C4-2B (cell line): ENCODE measurements at regions not wholly inside any gene's neighbourhood (a gene's known extent, or its start where the extent isn't known, plus 50 kb on each side); places are given as distances from the start of the nearest gene placed in this dataset.

Experiments used
- H3K27ac ChIP-seq: fragments of 450-650 bp; 2 replicates; pipeline ENCODE4 v1.5.1; 2017
- CTCF ChIP-seq: fragments of 450-650 bp; conservative IDR thresholded peaks from 2 replicates; pipeline ENCODE4 v1.5.1; 2017; ENCODE audit warnings: mild to moderate bottlenecking
- ZFX ChIP-seq: fragments of 450-650 bp; IDR thresholded peaks from 2 replicates; pipeline ENCODE4 v1.6.1; 2017

GRCh38 chr6:71502956-71503355 is 214.3 kb downstream of the OGFRL1 start:
- TF ChIP-seq ZFX (no peak), CTCF (no peak)
- no peak overlapping the region for H3K27ac ChIP-seq

DNA sequence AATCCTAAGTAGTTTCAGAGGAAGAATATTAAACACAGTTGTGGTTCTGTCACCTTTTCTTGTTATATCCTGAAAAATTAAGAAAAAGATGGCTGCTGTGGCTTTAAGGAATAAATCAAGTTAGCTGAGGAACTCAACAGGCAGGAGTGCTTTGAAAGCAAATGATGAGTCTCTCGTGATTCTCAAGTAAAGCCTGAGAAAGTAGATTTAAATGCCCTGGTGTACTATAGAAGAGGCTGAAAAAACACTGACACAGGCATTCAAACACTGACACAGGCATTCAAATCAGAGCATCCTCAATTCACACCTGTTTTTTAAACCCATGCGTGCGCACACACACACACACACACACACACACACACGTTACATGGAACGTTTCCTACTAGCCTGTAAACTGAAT is 218.6 kb downstream of the OGFRL1 start:
- no peak for TF ChIP-seq CTCF
- no peak for TF ChIP-seq ZFX
- no peak overlapping the region for H3K27ac ChIP-seq

GRCh38 chr6:71509191-71510005 is 220.8 kb downstream of the OGFRL1 start:
- TF ChIP-seq ZFX = no peak
- no peak overlapping the region for H3K27ac ChIP-seq

- TF ChIP-seq CTCF (peak; percentile 48), ZFX (no peak)
- H3K27ac ChIP-seq = no peak overlapping the region
These were observed 221.6 kb downstream of the OGFRL1 start for GRCh38 chr6:71510057-71510713.

- no peak for TF ChIP-seq ZFX
- no peak for TF ChIP-seq CTCF
- no peak overlapping the region for H3K27ac ChIP-seq
These were observed 222.2 kb downstream of the OGFRL1 start for GRCh38 chr6:71510856-71511255.

DNA sequence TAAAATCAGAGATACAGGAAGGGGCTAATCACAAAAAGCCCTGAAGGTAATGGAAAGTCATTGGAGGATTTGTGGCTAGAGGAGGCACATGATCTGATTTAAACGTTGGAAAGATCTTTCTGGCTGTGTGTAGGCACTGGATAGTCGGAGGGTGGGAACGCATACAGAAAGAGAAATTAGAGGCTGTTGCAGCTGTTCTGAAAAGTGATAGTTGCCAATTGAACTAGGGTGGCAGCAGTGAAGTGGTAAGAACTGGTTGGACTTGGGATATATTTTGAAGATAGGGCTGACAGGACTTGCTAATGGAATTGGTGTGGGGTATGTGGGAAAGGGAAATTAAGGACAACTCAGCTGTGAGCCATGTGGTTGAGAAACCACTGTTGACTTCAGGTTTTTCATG is 223.6 kb downstream of the OGFRL1 start:
- H3K27ac ChIP-seq = no peak overlapping the region
- TF ChIP-seq ZFX (no peak), CTCF (no peak)

DNA sequence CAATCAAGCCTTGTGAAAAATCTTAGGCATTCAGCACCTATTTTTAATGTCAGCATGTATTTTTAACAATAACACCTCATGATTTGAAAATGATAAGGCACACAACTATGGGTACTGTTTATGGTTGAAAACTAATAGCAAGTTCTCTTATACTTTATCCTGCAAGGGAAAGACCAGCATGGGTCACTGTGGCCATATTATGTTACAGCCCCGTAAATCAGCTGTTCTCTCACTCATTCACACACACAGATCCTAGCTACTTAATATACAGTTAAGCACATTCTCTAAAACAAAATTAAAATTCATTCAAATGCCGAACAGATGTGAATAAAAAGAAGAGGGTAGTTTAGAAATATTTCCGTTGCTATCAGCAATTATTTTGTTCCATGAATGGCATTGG is 224.4 kb downstream of the OGFRL1 start:
- TF ChIP-seq CTCF (no peak), ZFX (no peak)
- no peak overlapping the region for H3K27ac ChIP-seq

DNA sequence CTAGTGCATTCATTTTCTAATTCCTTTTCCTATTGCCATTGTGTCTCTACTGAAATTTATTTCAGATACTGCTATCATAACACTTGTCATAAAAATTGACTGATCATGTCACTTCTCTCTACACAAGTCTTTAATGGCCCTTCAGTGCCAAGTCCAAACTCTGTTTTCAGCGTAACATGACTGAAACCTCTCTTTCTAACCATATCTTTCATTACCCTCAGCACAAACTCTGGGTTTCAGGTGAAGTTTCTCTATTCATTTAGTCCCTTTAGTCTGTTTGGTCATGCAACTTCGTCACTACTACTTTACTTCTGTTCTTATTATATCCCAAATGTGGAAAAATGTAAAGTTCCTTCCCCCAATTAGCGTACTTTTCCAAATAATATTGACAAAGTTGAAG is 234.9 kb downstream of the OGFRL1 start:
- TF ChIP-seq CTCF = no peak
- no peak overlapping the region for H3K27ac ChIP-seq
